ENCODE measurements at regions not wholly inside any gene's neighbourhood (a gene's known extent, or its start where the extent isn't known, plus 50 kb on each side); places are given as distances from the start of the nearest gene placed in this dataset.

GRCh38 chr3:152097770-152098169 is 171.0 kb upstream of the MBNL1 start:
- no peak for DNase-seq

GRCh38 chr3:152100491-152101132 is 168.1 kb upstream of the MBNL1 start:
- no peak for DNase-seq

GRCh38 chr3:152102410-152102809 is 166.3 kb upstream of the MBNL1 start:
- no peak for DNase-seq

GRCh38 chr3:152103257-152103656 is 165.5 kb upstream of the MBNL1 start:
- no peak for DNase-seq

- no peak for DNase-seq
Observed at GRCh38 chr3:152104847-152105415, 163.8 kb upstream of the MBNL1 start.

- DNase-seq: no peak
Observed at GRCh38 chr3:152105446-152105845, 163.3 kb upstream of the MBNL1 start.

- no peak for DNase-seq
Observed at GRCh38 chr3:152109038-152109437, 159.7 kb upstream of the MBNL1 start.

GRCh38 chr3:152113413-152113812 is 155.3 kb upstream of the MBNL1 start:
- no peak for DNase-seq

- no peak for DNase-seq
Observed at GRCh38 chr3:152113992-152114651, 154.6 kb upstream of the MBNL1 start.

GRCh38 chr3:152120601-152121269 is 148.0 kb upstream of the MBNL1 start:
- no peak for DNase-seq

GRCh38 chr3:152121270-152121636 is 147.5 kb upstream of the MBNL1 start:
- no peak for DNase-seq

- no peak for DNase-seq
Observed at GRCh38 chr3:152122851-152123250, 145.9 kb upstream of the MBNL1 start.

GRCh38 chr3:152123457-152123856 is 145.3 kb upstream of the MBNL1 start:
- DNase-seq: no peak

- DNase-seq: no peak
Observed at GRCh38 chr3:152126260-152126659, 142.5 kb upstream of the MBNL1 start.

GRCh38 chr3:152127058-152127457 is 141.7 kb upstream of the MBNL1 start:
- DNase-seq: no peak

- DNase-seq: no peak
Observed at GRCh38 chr3:152128356-152128755, 140.4 kb upstream of the MBNL1 start.

- DNase-seq: no peak
Observed at GRCh38 chr3:152139651-152140050, 129.1 kb upstream of the MBNL1 start.

GRCh38 chr3:152146461-152146860 is 122.3 kb upstream of the MBNL1 start:
- no peak for DNase-seq

- DNase-seq: no peak
Observed at GRCh38 chr3:152147748-152148147, 121.0 kb upstream of the MBNL1 start.

GRCh38 chr3:152148579-152148978 is 120.2 kb upstream of the MBNL1 start:
- no peak for DNase-seq

- DNase-seq: no peak
Observed at GRCh38 chr3:152149832-152150231, 118.9 kb upstream of the MBNL1 start.

- DNase-seq: peak in 6 of 56 donors; percentile 1 to 13 (median 2)
Observed at GRCh38 chr3:152151216-152151876, 117.4 kb upstream of the MBNL1 start.
